IPS-11a (cell line): ENCODE measurements at regions not wholly inside any gene's neighbourhood (a gene's known extent, or its start where the extent isn't known, plus 50 kb on each side); places are given as distances from the start of the nearest gene placed in this dataset.

Source experiments
- H3K4me3 ChIP-seq: one replicate; pipeline ENCODE4 v1.5.1; 2013; ENCODE audit warnings: low read depth, low read length, control low read depth

DNA sequence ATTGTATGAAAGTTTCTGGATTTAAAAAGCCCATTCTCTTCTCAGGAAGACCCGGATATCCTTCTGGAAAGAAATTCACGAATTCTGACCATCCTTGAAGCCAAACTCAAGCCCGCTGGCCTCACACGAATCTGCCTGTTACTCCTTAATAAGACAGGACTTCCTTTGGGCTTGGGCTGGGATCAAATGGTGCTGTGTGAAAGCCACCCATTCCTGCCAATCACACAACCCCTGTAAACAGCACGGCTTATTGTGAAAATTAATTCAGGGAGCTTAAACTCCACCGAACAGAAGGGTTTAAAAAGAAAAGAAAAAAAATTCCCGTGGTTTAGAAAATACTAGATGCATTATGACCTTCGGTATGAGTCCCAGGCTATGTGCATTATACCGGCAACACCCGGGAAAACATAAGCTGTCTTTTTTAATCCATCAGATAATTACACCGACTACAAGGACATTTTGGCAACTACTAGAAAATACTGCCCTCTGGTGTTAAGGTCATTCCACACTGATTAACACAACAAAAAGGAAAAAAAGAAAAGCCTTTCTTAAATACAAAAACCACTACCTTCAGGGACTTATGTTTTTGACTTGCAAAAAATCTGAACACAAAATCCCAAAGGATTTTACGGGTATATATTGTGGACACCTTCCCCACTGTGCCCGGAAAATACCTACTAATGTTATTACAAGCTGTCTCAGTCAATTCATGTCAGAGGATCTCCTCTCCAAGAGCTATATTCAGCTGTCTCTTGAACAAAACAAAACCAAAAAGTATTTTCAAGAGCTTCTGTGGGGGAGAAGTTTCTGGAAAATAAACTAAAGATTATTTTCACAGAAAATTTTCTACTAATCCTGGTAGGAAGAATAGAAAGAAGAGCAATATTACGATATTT lies 76.0 kb upstream of the LSM14A start:
- peak overlapping the region; percentile 14 for H3K4me3 ChIP-seq

GRCh38 chr19:34104096-34104495 lies 68.2 kb upstream of the LSM14A start:
- H3K4me3 ChIP-seq = no peak overlapping the region

DNA sequence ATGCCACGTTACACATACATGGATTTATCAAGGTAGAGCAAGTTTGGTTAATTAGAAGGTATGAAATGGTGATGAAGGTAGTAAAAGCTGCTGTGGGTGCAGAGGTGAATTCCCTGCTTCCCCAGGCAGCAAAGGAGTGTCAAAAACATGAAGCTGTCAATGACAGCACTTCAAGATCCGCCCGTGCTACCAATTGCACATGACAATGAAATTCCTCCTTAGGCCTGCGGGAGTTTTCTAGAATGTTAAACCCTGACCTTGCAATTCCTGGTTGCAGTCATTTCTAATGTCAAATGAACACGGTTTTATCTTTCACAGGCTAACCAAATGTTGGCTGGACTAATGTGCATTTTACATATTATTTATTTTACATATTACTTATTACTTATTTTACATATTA lies 67.7 kb upstream of the LSM14A start:
- H3K4me3 ChIP-seq = no peak overlapping the region

DNA sequence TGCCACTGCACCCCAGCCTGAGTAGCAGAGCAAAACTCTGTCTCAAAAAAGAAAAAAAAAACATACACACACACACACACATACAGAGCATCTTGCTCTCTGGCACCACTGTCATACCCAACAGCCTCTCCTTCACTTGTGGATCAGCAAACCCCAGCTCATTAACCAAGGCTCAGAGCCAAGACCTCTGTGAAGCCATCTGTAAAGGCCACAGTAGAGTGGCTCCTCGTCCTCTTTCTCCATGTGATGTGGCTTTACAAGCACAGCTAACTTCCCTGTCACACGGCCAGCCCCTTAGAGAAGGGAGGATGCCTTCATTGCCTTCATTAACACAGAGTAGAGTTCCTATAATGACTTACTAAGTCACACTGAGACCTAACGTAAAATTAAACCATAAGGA lies 62.7 kb upstream of the LSM14A start:
- no peak overlapping the region for H3K4me3 ChIP-seq

- no peak overlapping the region for H3K4me3 ChIP-seq
Observed at GRCh38 chr19:34118879-34119748, 53.2 kb upstream of the LSM14A start.

DNA sequence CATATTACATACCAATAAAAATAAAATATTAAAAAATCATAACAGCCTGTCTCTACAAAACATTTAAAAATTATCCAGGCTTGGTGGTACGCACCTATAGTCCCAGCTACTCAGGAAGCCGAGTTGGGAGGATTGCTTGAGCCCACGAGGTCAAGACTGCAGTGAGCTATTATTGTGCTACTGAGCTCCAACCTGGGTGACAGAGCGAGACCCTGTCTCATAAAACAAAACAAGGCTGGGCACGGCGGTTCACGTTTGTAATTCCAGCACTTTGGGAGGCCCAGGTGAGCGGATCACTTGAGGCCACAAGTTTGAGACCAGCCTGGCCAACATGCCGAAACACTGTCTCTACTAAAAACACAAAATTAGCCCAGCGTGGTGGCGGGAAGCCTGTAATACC lies 52.2 kb upstream of the LSM14A start:
- no peak overlapping the region for H3K4me3 ChIP-seq

GRCh38 chr19:34120846-34121639 lies 51.3 kb upstream of the LSM14A start:
- no peak overlapping the region for H3K4me3 ChIP-seq
